Renal pelvis (tissue), 1 donor: ENCODE measurements at regions not wholly inside any gene's neighbourhood (a gene's known extent, or its start where the extent isn't known, plus 50 kb on each side); places are given as distances from the start of the nearest gene placed in this dataset.
"Not testable (repeated sequence)": the region's sequence is repeated elsewhere in the genome, so short reads cannot be mapped to it uniquely, and the experiment has no call there.

ENCODE experiments used
- DNase-seq: peaks from one replicate; pipeline ENCODE4 v3.0.0-alpha.2; 2013

DNA sequence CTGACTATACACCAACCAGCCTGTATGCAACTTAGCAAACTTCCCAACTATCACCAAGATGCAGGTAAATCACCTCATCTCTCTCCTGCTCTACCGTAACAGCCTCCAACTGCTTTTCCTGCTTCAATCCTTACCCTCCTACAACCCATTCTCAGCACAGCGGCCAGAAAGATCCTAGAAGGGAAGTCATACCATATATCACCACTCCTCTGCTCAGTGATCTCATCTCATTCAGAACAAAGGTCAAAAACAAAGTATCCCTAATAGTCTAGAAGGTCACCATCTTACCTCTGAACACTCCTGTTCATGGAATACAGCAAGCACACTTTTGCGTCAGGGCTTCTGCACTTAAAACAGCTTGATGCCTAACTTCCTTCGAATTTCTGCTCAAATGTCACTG, 62.2 kb upstream of the RNF38 start:
- DNase-seq: no peak

DNA sequence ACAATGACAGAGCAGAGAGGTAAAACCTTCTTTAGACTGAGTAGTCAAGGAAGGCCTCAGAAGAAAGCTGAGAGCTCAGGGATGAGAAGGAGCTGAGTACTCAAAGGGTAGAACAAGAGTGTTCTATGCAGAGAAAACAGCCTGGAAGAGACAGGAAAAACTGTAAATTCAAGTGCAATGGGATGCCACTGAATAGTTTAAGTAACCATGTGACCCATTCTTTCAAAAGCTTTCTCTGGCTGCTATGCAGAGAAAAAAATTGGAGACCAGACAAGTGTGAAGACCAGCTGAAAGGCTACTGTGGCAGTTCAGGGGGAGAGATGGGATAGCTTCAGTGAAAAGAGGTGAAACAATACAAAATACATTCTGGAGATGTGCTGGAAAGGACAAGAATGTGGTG, 61.3 kb upstream of the RNF38 start:
- DNase-seq: no peak

DNA sequence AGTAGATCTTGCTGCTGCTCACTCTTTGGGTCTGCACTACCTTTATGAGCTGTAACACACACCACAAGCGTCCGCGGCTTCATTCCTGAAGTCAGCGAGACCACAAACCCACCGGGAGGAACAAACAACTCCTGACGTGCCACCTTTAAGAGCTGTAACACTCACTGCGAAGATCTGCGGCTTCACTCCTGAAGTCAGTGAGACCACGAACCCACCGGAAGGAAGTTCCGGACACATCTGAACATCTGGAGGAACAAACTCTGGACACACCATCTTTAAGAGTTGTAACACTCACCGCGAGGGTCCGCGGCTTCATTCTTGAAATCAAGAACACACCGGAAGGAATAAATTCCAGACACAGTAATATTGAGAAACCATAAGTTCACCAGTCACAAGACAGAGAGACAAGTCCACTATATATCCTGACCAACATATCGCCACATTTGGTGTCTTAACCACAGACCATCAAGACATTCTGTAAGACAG, 58.4 kb upstream of the RNF38 start:
- not testable (repeated sequence) for DNase-seq

DNA sequence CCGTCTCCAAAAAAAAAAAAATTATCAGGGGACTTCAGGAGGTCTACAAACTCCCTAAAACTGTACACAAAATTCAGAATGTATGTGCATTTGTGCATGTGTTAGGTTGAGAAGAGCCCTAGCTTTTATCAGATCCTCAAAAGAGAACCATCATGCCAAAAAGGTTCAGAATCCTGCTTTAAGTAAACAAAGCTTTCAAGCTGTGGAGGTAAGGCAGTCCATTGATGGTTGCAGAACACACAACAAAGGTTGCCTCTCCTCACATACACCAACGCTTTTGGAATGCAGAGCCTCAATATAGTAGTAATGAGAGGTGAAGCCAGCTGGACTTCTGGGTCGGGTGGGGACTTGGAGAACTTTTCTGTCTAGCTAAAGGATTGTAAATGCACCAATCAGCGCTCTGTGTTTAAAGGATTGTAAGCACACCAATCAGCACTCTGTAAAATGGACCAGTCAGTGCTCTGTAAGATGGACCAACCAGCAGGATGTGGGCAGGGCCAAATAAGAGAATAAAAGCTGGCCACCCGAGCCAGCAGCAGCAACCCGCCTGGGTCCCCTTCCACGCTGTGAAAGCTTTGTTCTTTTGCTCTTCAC, 57.9 kb upstream of the RNF38 start:
- no peak for DNase-seq

DNA sequence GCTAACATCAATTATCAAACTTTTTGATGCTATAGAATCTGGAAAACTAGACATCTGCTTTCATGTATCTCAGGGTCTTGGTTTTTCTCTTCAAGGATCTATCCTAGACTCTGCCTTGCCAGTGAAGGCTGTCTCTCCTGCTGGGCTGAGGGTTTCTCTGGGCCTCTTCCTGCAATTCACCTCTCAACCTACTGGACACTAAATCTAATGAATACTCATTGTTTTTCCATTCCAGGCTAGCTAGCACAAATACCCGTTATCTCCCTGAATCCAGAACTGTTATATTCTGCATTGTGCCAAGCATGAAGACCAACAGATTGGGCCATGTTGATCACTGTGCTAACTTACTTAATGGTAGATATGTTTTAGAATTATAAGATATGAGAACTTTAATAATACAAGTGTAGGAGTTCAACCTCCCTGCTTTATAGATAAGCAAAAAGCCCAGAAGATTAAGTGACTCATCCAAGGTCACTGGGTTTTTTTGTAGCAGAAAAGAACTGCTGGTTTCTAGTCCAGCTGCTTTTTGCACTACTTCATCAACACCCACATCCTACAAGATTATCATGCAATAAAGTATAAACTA, 56.5 kb upstream of the RNF38 start:
- no peak for DNase-seq

DNA sequence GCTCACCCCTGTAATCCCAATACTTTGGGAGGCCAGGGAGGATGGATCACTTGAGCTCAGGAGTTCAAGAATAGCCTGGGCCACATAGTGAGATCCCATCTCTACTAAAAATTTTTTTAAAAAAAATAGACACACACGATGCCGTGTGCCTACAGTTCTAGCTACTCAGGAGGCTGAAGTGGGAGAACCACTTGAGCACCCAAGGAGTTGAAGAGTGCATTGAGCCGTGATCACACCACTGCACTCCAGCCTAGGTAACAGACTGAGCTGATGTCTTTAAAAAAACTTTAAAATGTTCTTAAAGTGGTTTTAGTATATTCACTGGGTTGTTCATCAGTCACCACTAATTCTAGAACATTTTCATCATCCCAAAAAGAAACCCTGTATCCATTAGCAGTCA, 51.9 kb upstream of the RNF38 start:
- DNase-seq: no peak

DNA sequence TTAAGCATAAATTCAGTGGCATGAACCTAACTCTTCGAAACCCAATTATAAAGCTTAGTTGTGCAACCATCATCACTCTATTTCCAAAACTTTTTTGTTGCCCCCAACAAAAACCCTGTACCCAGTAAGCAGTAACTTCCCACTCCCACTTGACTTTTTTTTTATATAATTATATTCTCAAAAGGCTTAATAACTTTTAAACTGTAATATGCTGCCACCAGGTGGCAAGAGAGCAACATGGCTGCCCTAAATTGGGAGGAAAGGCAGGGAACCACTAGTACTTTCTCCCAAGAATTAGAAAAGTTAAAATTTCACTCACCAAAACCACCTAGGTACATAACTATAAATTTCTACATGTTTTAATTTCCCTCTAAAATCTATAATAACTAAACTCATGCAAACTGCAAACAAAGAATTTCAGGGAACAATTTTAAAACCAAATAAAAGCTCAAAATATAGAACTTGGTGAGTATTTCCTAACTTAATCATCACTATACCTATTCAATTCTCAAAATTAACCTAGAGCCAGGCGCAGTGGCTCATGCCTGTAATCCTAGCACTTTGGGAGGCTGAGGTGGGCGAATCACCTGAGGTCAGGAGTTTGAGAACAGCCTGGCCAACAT, 50.2 kb upstream of the RNF38 start:
- DNase-seq: no peak
